Rectal smooth muscle tissue (tissue), 1 donor: ENCODE measurements at regions not wholly inside any gene's neighbourhood (a gene's known extent, or its start where the extent isn't known, plus 50 kb on each side); places are given as distances from the start of the nearest gene placed in this dataset.
"Not testable (repeated sequence)": the region's sequence is repeated elsewhere in the genome, so short reads cannot be mapped to it uniquely, and the experiment has no call there.

ENCODE experiments used
- H3K27ac ChIP-seq: one replicate; pipeline ENCODE4 v1.7.0; 2013; ENCODE audit warnings: low read depth, low read length, inconsistent platforms
- H3K27me3 ChIP-seq: one replicate; pipeline ENCODE4 v1.7.0; 2013; ENCODE audit warnings: low read length; ENCODE audit not compliant: control insufficient read depth, insufficient read depth
- H3K36me3 ChIP-seq: one replicate; pipeline ENCODE4 v1.7.0; 2013; ENCODE audit warnings: low read length; ENCODE audit not compliant: control insufficient read depth, insufficient read depth
- H3K4me1 ChIP-seq: one replicate; pipeline ENCODE4 v1.7.0; 2013; ENCODE audit warnings: low read length; ENCODE audit not compliant: control insufficient read depth, insufficient read depth
- H3K4me3 ChIP-seq: one replicate; pipeline ENCODE4 v1.7.0; 2013; ENCODE audit warnings: low read length
- H3K9ac ChIP-seq: one replicate; pipeline ENCODE4 v1.7.0; 2013; ENCODE audit warnings: low read length

DNA sequence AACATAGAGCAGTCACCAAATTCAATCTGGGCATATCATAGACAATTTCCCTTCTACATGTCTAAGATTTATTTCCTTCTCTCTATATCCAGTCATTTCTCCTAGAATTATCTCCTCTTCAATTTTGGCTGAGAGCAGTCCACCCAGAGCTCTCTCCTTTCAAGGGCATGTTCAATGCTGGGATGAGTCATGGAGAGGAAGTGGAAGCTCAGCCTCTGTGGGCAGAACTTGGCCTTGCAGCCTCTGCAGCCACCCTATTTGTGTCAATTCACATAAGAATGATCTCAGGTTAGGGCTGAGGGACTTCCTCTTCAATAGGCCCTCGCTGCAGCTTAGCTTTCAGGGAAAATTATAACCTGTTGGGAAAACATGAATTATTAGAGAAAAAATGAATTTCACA, 560.8 kb downstream of the POM121L12 start:
- no peak overlapping the region for H3K4me3 ChIP-seq
- no peaks in the 10 kb centered on the region for H3K27me3 ChIP-seq
- peaks cover 9% of the 10 kb centered on the region for H3K4me1 ChIP-seq
- no peak overlapping the region for H3K9ac ChIP-seq
- H3K36me3 ChIP-seq = no peaks in the 10 kb centered on the region
- H3K27ac ChIP-seq = peak overlapping the region; percentile 40

DNA sequence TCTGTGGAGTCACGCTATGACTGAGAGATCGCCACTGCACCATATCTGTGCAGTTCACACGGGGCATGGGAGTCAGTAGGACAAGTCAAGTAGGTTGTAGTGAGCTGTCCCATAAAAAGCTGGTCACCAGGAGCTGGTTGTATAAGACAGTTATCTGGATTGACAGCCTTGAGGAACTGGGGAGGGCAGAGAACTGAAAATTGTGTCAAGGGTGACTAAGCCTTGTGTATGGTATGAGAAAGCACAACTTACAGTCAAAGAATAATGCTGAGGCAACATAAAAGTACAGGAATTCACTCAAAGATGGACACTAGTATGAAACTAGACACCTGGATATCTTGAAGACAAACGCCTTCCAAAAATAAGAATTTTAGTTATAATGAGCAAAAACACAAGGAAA, 564.9 kb downstream of the POM121L12 start:
- Histone ChIP-seq H3K9ac (no peak overlapping the region), H3K4me3 (no peak overlapping the region), H3K27me3 (no peaks in the 10 kb centered on the region), H3K36me3 (no peaks in the 10 kb centered on the region), H3K27ac (no peak overlapping the region), H3K4me1 (peaks cover 9% of the 10 kb centered on the region)

DNA sequence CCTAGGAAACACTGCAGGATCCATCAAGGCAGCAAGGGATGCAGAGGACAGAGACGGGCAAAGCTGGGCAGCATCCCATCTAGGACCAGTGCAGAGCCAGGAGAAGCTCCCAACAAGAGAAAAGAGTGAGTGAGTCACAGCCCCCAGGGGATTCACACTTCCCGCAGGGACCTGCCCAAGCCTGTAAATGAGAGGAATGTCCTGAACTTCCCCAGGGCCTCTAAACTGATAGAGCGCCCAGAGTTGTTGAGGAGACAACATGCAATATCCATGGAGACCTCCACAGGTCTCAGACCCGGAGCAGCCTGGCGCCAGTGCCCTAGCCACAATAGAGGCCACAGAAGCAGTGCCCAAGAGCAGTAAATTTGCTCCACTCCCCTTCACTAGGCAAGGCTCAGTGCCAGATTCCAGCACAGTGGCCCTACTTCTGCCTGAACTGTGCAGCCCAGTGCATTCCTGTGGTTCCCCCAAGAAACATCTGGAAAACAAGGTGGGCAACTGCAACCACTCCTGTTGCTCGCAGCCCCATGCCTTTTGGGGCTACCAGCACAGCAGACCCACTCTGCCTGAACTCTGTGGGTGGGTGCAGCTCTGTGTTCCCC, 567.5 kb downstream of the POM121L12 start:
- no peak overlapping the region for H3K4me3 ChIP-seq
- no peaks in the 10 kb centered on the region for H3K4me1 ChIP-seq
- H3K9ac ChIP-seq = no peak overlapping the region
- no peak overlapping the region for H3K27ac ChIP-seq
- no peaks in the 10 kb centered on the region for H3K36me3 ChIP-seq
- no peaks in the 10 kb centered on the region for H3K27me3 ChIP-seq

DNA sequence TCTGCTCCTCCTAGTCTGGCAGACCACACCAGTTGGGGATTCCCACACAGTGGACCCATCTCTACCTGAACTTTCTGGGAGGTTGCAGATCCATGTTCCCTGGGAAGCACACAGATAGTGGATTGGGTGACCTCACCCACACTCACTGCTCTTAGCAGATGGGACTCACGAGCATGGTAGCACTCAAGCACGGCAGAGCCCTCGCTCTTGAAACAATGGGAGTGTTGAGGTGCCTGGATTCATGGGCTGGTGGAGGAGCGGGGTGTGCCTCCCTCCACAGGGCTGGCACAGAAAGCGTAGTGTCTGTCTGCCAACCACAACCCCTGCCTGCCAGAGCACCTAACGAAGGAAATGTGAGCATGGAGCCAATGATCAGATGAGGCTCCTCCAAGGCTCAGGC, 568.0 kb downstream of the POM121L12 start:
- H3K4me3 ChIP-seq = no peak overlapping the region
- H3K36me3 ChIP-seq = no peaks in the 10 kb centered on the region
- H3K4me1 ChIP-seq = no peaks in the 10 kb centered on the region
- H3K9ac ChIP-seq = no peak overlapping the region
- H3K27me3 ChIP-seq = no peaks in the 10 kb centered on the region
- H3K27ac ChIP-seq = no peak overlapping the region

DNA sequence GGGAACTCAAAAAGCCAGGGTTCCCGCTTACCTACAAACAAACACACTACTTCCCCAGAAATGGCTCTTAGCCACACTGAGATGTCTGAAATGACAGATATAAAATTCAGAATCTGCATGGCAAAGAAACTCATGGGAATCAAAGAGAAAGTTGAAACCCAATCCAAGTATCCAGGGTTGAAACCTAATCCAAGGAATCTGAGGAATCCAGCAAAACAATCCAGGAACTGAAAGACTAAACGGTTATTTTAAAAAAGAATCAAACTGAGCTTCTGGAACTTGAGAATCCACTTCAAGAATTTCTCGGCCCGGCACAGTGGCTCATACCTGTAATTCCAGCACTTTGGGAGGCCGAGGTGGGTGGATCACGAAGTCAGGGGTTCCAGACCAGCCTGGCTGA, 568.8 kb downstream of the POM121L12 start:
- H3K27ac ChIP-seq = no peak overlapping the region
- H3K9ac ChIP-seq = no peak overlapping the region
- H3K4me1 ChIP-seq = no peaks in the 10 kb centered on the region
- H3K4me3 ChIP-seq = no peak overlapping the region
- H3K27me3 ChIP-seq = no peaks in the 10 kb centered on the region
- H3K36me3 ChIP-seq = no peaks in the 10 kb centered on the region

- Histone ChIP-seq H3K9ac (no peak overlapping the region), H3K4me1 (no peaks in the 10 kb centered on the region), H3K4me3 (no peak overlapping the region), H3K27me3 (no peaks in the 10 kb centered on the region), H3K27ac (no peak overlapping the region), H3K36me3 (no peaks in the 10 kb centered on the region)
Measured at GRCh38 chr7:53607961-53608360, 572.5 kb downstream of the POM121L12 start.

- no peaks in the 10 kb centered on the region for H3K36me3 ChIP-seq
- no peak overlapping the region for H3K9ac ChIP-seq
- H3K27me3 ChIP-seq = no peaks in the 10 kb centered on the region
- no peak overlapping the region for H3K4me3 ChIP-seq
- H3K27ac ChIP-seq = no peak overlapping the region
- H3K4me1 ChIP-seq = no peaks in the 10 kb centered on the region
Measured at GRCh38 chr7:53609185-53609584, 573.8 kb downstream of the POM121L12 start.

DNA sequence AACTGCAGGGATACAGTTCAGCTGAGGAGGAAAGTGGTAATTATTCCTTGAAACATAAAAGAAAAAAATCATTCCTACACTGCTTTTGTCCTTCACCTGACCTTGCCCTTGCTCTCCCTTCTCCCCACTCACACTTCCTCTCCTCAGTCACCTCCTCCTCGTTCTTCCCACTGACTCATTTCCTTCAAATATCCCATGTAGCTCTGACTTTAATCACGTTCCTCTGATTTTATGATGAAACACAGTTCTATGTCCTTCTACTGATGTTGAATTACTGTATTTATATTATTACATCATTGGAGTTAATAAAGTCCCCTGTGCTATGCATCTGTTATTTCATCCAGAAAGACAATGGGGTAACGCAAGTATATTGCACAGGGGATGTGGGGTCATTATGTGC, 575.6 kb downstream of the POM121L12 start:
- H3K9ac ChIP-seq = no peak overlapping the region
- no peaks in the 10 kb centered on the region for H3K27me3 ChIP-seq
- H3K36me3 ChIP-seq = no peaks in the 10 kb centered on the region
- no peak overlapping the region for H3K4me3 ChIP-seq
- H3K4me1 ChIP-seq = no peaks in the 10 kb centered on the region
- no peak overlapping the region for H3K27ac ChIP-seq

- H3K27me3 ChIP-seq = no peaks in the 10 kb centered on the region
- no peaks in the 10 kb centered on the region for H3K36me3 ChIP-seq
- H3K4me3 ChIP-seq = no peak overlapping the region
- H3K4me1 ChIP-seq = no peaks in the 10 kb centered on the region
- no peak overlapping the region for H3K27ac ChIP-seq
- no peak overlapping the region for H3K9ac ChIP-seq
Measured at GRCh38 chr7:53624356-53624755, 588.9 kb downstream of the POM121L12 start.

DNA sequence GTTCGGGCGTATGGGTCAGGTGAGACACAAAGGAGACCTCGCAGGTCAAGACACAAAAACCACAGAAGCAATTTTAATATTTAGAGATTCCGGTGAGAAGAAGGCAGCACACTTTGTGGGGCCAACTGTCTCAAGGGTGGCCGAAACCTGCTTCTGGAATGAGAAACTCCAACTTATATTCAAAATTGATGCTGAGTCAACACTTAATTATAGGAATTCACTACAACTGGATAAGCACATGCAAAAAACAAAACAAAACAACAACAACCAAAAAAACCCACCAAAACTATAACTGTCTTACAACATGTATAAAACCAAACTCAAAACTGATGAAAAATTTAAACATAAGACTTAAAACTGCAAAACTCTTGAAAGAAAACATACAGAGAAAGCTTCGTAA, 593.3 kb downstream of the POM121L12 start:
- H3K27ac ChIP-seq = no peak overlapping the region
- no peaks in the 10 kb centered on the region for H3K36me3 ChIP-seq
- no peak overlapping the region for H3K9ac ChIP-seq
- no peaks in the 10 kb centered on the region for H3K27me3 ChIP-seq
- no peak overlapping the region for H3K4me3 ChIP-seq
- no peaks in the 10 kb centered on the region for H3K4me1 ChIP-seq

- H3K9ac ChIP-seq, H3K4me1 ChIP-seq, H3K36me3 ChIP-seq: not testable (repeated sequence)
Measured at GRCh38 chr7:53635251-53635650, 599.8 kb downstream of the POM121L12 start.

GRCh38 chr7:53638517-53638916, 603.1 kb downstream of the POM121L12 start:
- Histone ChIP-seq H3K27ac (no peak overlapping the region), H3K36me3 (no peaks in the 10 kb centered on the region), H3K4me1 (no peaks in the 10 kb centered on the region), H3K27me3 (no peaks in the 10 kb centered on the region), H3K9ac (no peak overlapping the region), H3K4me3 (no peak overlapping the region)

More at GRCh38 chr7:53635251-53635650, 599.8 kb downstream of the POM121L12 start:
- H3K27ac ChIP-seq, H3K4me3 ChIP-seq, H3K27me3 ChIP-seq: not testable (repeated sequence)

GRCh38 chr7:53641091-53641490, 605.7 kb downstream of the POM121L12 start:
- Histone ChIP-seq H3K4me1 (no peaks in the 10 kb centered on the region), H3K27me3 (no peaks in the 10 kb centered on the region), H3K9ac (no peak overlapping the region), H3K36me3 (no peaks in the 10 kb centered on the region), H3K4me3 (no peak overlapping the region), H3K27ac (no peak overlapping the region)
